Lower lobe of right lung (tissue), 2 donors: ENCODE measurements at regions not wholly inside any gene's neighbourhood (a gene's known extent, or its start where the extent isn't known, plus 50 kb on each side); places are given as distances from the start of the nearest gene placed in this dataset.
"Not testable (repeated sequence)": the region's sequence is repeated elsewhere in the genome, so short reads cannot be mapped to it uniquely, and the experiment has no call there.

Experiments
- ATAC-seq, 2 donors: fragments of 200-7000 bp; cut with Tn5 transposase; one replicate each; pipeline ENCODE4 v1.9.1; 2020 to 2022; ENCODE audit warnings: mild to moderate bottlenecking in 2 of 2, moderate library complexity in 2 of 2
- DNase-seq: peaks from one replicate; pipeline ENCODE4 v3.0.0-alpha.2; 2020
- H3K27ac ChIP-seq: fragments of 200-600 bp; one replicate; pipeline ENCODE4 v1.8.0; 2022
- H3K27me3 ChIP-seq: fragments of 200-600 bp; one replicate; pipeline ENCODE4 v1.8.0; 2022; ENCODE audit warnings: low read depth
- H3K36me3 ChIP-seq: fragments of 200-600 bp; one replicate; pipeline ENCODE4 v1.8.0; 2022; ENCODE audit warnings: mild to moderate bottlenecking
- H3K4me1 ChIP-seq: fragments of 200-600 bp; one replicate; pipeline ENCODE4 v1.8.0; 2022
- H3K4me3 ChIP-seq: fragments of 200-600 bp; one replicate; pipeline ENCODE4 v1.8.0; 2022; ENCODE audit warnings: mild to moderate bottlenecking
- H3K9me3 ChIP-seq: fragments of 200-600 bp; one replicate; pipeline ENCODE4 v1.8.0; 2022
- CTCF ChIP-seq: fragments of 200-600 bp; IDR thresholded peaks from one replicate; pipeline ENCODE4 v1.8.0; 2022; ENCODE audit warnings: antibody characterized with exemption, mild to moderate bottlenecking
- intact Hi-C: fragments of 100-400 bp; cut with DNase I; formaldehyde crosslinking; loops from one replicate; pipeline ENCODE4 v1.11.0; 2022
- donor health status: DM: no; HTN: yes; CAD: no; lungs with severe emphysema.

DNA sequence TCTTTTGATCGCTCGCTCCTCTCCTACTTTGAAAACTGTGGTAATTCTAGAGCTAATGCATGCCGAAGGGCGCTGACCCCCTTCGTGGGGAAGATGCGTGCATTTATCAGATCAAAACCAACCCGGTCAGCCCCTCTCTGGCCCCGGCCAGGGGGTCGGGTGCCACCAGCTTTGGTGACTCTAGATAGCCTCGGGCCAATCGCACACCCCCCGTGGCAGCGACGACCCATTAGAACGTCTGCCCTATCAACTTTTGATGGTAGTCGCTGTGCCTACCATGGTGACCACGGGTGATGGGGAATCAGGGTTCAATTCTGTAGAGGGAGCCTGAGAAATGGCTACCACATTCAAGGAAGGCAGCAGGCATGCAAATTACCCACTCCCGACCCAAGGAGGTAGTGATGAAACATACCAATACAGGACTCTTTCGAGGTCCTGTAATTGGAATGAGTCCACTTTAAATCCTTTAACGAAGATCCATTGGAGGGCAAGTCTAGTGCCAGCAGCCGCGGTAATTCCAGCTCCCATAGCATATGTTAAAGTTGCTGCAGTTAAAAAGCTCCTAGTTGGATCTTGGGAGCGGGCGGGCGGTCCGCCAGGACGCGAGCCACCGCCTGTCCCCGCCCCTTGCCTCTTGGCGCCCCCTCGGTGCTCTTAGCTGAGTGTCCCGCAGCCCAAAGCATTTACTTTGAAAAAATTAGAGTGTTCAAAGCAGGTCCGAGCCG is 3898.2 kb upstream of the OR11H1 start:
- Histone ChIP-seq H3K36me3 (no peaks in the 10 kb centered on the region), H3K4me3 (no peak overlapping the region), H3K27me3 (no peaks in the 10 kb centered on the region), H3K4me1 (no peaks in the 10 kb centered on the region), H3K27ac (no peak overlapping the region), H3K9me3 (peaks cover 37% of the 10 kb centered on the region)
- no peak for ATAC-seq
- DNase-seq, result no peak
- intact Hi-C loops, result no loop called here
- TF ChIP-seq CTCF, result no peak

DNA sequence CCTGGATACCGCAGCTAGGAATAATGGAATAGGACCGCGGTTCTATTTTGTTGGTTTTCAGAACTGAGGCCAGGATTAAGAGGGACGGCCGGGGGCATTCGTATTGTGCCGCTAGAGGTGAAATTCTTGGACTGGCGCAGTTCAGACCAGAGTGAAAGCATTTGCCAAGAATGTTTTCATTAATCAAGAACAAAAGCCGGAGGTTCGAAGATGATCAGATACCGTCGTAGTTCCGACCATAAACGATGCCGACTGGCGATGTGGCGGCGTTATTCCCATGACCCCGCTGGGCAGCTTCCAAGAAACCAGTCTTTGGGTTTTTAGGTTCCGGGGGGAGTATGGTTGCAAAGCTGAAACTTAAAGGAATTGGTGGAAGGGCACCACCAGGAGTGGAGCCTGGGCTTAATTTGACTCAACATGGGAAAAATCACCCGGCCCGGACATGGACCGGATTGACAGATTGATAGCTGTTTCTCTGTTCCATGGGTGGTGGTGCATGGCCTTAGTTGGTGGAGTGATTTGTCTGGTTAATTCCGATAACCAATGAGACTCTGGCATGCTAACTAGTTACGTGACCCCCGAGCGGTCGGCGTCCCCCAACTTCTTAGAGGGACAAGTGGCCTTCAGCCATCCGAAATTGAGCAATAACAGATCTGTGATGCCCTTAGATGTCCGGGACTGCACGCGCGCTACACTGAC is 3897.5 kb upstream of the OR11H1 start:
- H3K27ac ChIP-seq, ATAC-seq, H3K4me3 ChIP-seq, H3K36me3 ChIP-seq, DNase-seq, H3K4me1 ChIP-seq, intact Hi-C loops, H3K27me3 ChIP-seq: not testable (repeated sequence)
- peaks cover 37% of the 10 kb centered on the region for H3K9me3 ChIP-seq
